Uterus (tissue), 3 donors: ENCODE measurements at regions not wholly inside any gene's neighbourhood (a gene's known extent, or its start where the extent isn't known, plus 50 kb on each side); places are given as distances from the start of the nearest gene placed in this dataset.

Experiments
- DNase-seq, 2 donors: peaks; one replicate each; pipeline ENCODE4 v3.0.0-alpha.2; 2019 to 2020
- H3K27ac ChIP-seq, 2 donors: fragments of 200-600 bp; sonication (generic); 1 replicate in 1 of 2; 2 replicates in 1 of 2; pipeline ENCODE4 v1.5.1; 2016 to 2018
- H3K27me3 ChIP-seq, 2 donors: fragments of 200-600 bp; sonication (generic); one replicate each; pipeline ENCODE4 v1.5.1; 2018 to 2019; ENCODE audit warnings: control low read depth in 1 of 2
- H3K36me3 ChIP-seq, 2 donors: fragments of 200-600 bp; sonication (generic); one replicate each; pipeline ENCODE4 v1.5.1; 2019; ENCODE audit warnings: control low read depth in 1 of 2
- H3K4me1 ChIP-seq, 2 donors: fragments of 200-600 bp; sonication (generic); one replicate each; pipeline ENCODE4 v1.5.1; 2018 to 2019; ENCODE audit warnings: control low read depth in 1 of 2
- H3K4me3 ChIP-seq, 2 donors: fragments of 200-600 bp; sonication (generic); 1 replicate in 1 of 2; 2 replicates in 1 of 2; pipeline ENCODE4 v1.5.1; 2018 to 2019; ENCODE audit warnings: mild to moderate bottlenecking in 1 of 2
- H3K9me3 ChIP-seq, 2 donors: fragments of 200-600 bp; sonication (generic); one replicate each; pipeline ENCODE4 v1.5.1; 2019; ENCODE audit warnings: control low read depth in 1 of 2
- CTCF ChIP-seq, 4 experiments: fragments of 200-600 bp in 2 of 4; fragments of 450-650 bp in 2 of 4; sonication (generic) in 2 of 4; IDR thresholded peaks; one replicate each; pipeline ENCODE4 v1.5.1; 2016 to 2019; ENCODE audit warnings: antibody characterized with exemption in 4 of 4, mild to moderate bottlenecking in 2 of 4, moderate library complexity in 1 of 4
- POLR2A ChIP-seq, 2 donors: fragments of 450-650 bp; IDR thresholded peaks; one replicate each; pipeline ENCODE4 v1.6.1; 2016; ENCODE audit warnings: antibody characterized with exemption in 2 of 2, mild to moderate bottlenecking in 1 of 2, moderate library complexity in 1 of 2
- intact Hi-C: fragments of 100-400 bp; cut with DNase I; formaldehyde crosslinking; loops from one replicate; pipeline ENCODE4 v1.15.1; 2023; ENCODE audit warnings: low total_unique reads
- donor health status: DM: yes; HTN: yes; CAD: no.

GRCh38 chr4:33954759-33955158, 2289.6 kb downstream of the ARAP2 start:
- TF ChIP-seq POLR2A (IDR thresholded peaks at IDR 0.05) (no peak), CTCF (IDR thresholded peaks at IDR 0.05) (no peak)
- Histone ChIP-seq H3K4me3 (no peak overlapping the region), H3K4me1 (no peaks in the 10 kb centered on the region), H3K27ac (no peak overlapping the region), H3K9me3 (no peaks in the 10 kb centered on the region), H3K27me3 (no peaks in the 10 kb centered on the region), H3K36me3 (no peaks in the 10 kb centered on the region)
- intact Hi-C loops = no loop called here
- DNase-seq = no peak

GRCh38 chr4:33959519-33959918, 2284.8 kb downstream of the ARAP2 start:
- Histone ChIP-seq H3K4me3 (no peak overlapping the region), H3K4me1 (no peaks in the 10 kb centered on the region), H3K36me3 (no peaks in the 10 kb centered on the region), H3K27ac (no peak overlapping the region), H3K27me3 (no peaks in the 10 kb centered on the region), H3K9me3 (no peaks in the 10 kb centered on the region)
- intact Hi-C loops = no loop called here
- no peak for TF ChIP-seq POLR2A (IDR thresholded peaks at IDR 0.05)
- TF ChIP-seq CTCF (IDR thresholded peaks at IDR 0.05) = no peak
- DNase-seq = no peak

DNA sequence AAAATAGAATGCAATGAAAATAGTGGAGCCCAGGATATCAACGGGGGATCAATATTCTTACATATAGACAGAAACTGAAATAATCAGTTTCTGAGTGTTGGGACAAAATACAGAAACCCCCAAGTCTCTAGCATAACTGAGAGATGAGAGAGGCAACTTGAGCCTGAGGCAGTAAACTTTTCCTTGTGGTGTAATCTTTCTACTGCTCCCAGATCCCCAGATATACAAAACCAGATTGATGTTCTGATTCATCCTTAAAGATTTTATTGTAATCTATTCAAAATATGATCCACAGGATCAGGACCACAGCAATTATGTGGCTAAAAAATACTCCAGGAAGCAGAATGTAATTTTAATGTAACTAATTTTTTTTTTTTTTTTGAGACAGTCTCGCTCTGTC, 2282.6 kb downstream of the ARAP2 start:
- no peaks in the 10 kb centered on the region for H3K36me3 ChIP-seq
- intact Hi-C loops = no loop called here
- no peak for DNase-seq

GRCh38 chr4:33966808-33967207, 2277.5 kb downstream of the ARAP2 start:
- TF ChIP-seq POLR2A (IDR thresholded peaks at IDR 0.05) = no peak
- no peak for TF ChIP-seq CTCF (IDR thresholded peaks at IDR 0.05)
- Histone ChIP-seq H3K36me3 (no peaks in the 10 kb centered on the region), H3K4me1 (no peaks in the 10 kb centered on the region), H3K27ac (no peak overlapping the region), H3K9me3 (no peaks in the 10 kb centered on the region), H3K27me3 (no peaks in the 10 kb centered on the region), H3K4me3 (no peak overlapping the region)
- DNase-seq = no peak
- intact Hi-C loops = no loop called here

More for the DNA sequence above, 2282.6 kb downstream of the ARAP2 start:
- no peaks in the 10 kb centered on the region for H3K4me1 ChIP-seq
- H3K27me3 ChIP-seq = no peaks in the 10 kb centered on the region
- no peak overlapping the region for H3K4me3 ChIP-seq
- no peaks in the 10 kb centered on the region for H3K9me3 ChIP-seq
- H3K27ac ChIP-seq = no peak overlapping the region
- TF ChIP-seq CTCF (IDR thresholded peaks at IDR 0.05) = no peak
- no peak for TF ChIP-seq POLR2A (IDR thresholded peaks at IDR 0.05)

- no peak for TF ChIP-seq POLR2A (IDR thresholded peaks at IDR 0.05)
- no peak for TF ChIP-seq CTCF (IDR thresholded peaks at IDR 0.05)
- Histone ChIP-seq H3K36me3 (no peaks in the 10 kb centered on the region), H3K9me3 (no peaks in the 10 kb centered on the region), H3K4me3 (no peak overlapping the region), H3K27me3 (no peaks in the 10 kb centered on the region), H3K4me1 (no peaks in the 10 kb centered on the region), H3K27ac (no peak overlapping the region)
- DNase-seq = no peak
- intact Hi-C loops = no loop called here
Measured at GRCh38 chr4:33974270-33974669, 2270.0 kb downstream of the ARAP2 start.
